ENCODE measurements at regions not wholly inside any gene's neighbourhood (a gene's known extent, or its start where the extent isn't known, plus 50 kb on each side); places are given as distances from the start of the nearest gene placed in this dataset.

DNA sequence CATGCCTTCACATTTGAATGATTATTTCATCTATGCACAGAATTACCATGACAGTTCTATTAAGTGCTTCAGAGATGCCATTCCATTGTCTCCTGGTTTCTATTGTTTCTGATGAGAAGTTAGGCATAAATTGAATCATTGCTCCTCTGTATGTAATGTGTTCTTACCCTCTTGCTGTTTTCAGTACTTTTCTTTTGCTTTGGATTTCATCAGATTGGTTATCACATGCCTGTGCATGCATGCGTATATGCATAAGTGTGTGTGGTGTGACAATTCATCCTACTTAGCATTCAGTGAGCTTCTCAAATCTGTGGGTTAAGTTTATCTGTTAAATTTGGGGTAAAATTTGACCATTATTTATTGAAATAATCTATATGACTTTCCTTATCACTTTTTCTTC, 263.3 kb upstream of the RND3 start:
- Histone ChIP-seq H3K4ac (ENCODE audit: low read depth, low read length) (no peak overlapping the region), H3T11ph (ENCODE audit: low read length) (no peak overlapping the region), H3K23ac (ENCODE audit: insufficient read length, low read depth, low read length) (no peak overlapping the region), H2BK12ac (ENCODE audit: insufficient read length, low read depth, low read length) (no peak overlapping the region), H3K9me3 (ENCODE audit: control insufficient read depth, low read depth, low read length) (no peaks in the 10 kb centered on the region), H4K5ac (ENCODE audit: insufficient read length, low read depth, low read length) (no peak overlapping the region), H2BK15ac (ENCODE audit: low read depth, low read length) (no peak overlapping the region), H3K23me2 (ENCODE audit: insufficient read length, low read depth, low read length, poor library complexity, severe bottlenecking) (no peaks in the 10 kb centered on the region), H3K18ac (ENCODE audit: insufficient read length, low read depth, low read length) (no peak overlapping the region), H3K79me2 (ENCODE audit: insufficient read depth, low read length) (no peaks in the 10 kb centered on the region), H3K56ac (ENCODE audit: insufficient read length, low read depth, low read length) (no peak overlapping the region), H4K20me1 (ENCODE audit: control insufficient read depth, insufficient read depth, insufficient read length) (no peaks in the 10 kb centered on the region), H3K14ac (ENCODE audit: insufficient read depth, low read length) (no peak overlapping the region), H4K8ac (replicated peaks; ENCODE audit: insufficient read length, low read depth, low read length) (no peak overlapping the region), H3K27ac (ENCODE audit: insufficient read length, low read depth, low read length) (no peak overlapping the region), H2AK5ac (ENCODE audit: insufficient read length, low read length) (no peak overlapping the region), H4K91ac (ENCODE audit: insufficient read length, low read depth, low read length) (no peak overlapping the region), H2BK20ac (ENCODE audit: low read depth, low read length, poor library complexity, severe bottlenecking) (no peak overlapping the region), H2AFZ (ENCODE audit: low read length) (no peak overlapping the region), H2BK120ac (ENCODE audit: low read depth, low read length, poor library complexity, severe bottlenecking) (no peak overlapping the region), H3K79me1 (ENCODE audit: insufficient read depth, low read depth, low read length, poor library complexity, severe bottlenecking) (no peaks in the 10 kb centered on the region), H2BK5ac (ENCODE audit: insufficient read length, low read length) (no peak overlapping the region), H3K4me1 (ENCODE audit: insufficient read depth, low read length) (no peaks in the 10 kb centered on the region; the same call in 1 of the 2 replicates), H3K27me3 (ENCODE audit: insufficient read depth, low read length) (no peaks in the 10 kb centered on the region), H3K9ac (ENCODE audit: extremely low read depth, insufficient read length, low read length) (no peak overlapping the region), H3K4me2 (ENCODE audit: insufficient read depth, insufficient read length, low read length) (no peak overlapping the region)
- no peaks in the 10 kb centered on the region for H3K27me3 Mint-ChIP-seq (ENCODE audit: low read depth)
- peaks cover 1 to 4% (median 3%) of the 10 kb centered on the region in 3 experiments; a peak in 5 of 7 replicates for H3K36me3 Mint-ChIP-seq (ENCODE audit: insufficient read depth in 1 of 3, low read depth in 3 of 3)
- TF ChIP-seq, protein P1, sequence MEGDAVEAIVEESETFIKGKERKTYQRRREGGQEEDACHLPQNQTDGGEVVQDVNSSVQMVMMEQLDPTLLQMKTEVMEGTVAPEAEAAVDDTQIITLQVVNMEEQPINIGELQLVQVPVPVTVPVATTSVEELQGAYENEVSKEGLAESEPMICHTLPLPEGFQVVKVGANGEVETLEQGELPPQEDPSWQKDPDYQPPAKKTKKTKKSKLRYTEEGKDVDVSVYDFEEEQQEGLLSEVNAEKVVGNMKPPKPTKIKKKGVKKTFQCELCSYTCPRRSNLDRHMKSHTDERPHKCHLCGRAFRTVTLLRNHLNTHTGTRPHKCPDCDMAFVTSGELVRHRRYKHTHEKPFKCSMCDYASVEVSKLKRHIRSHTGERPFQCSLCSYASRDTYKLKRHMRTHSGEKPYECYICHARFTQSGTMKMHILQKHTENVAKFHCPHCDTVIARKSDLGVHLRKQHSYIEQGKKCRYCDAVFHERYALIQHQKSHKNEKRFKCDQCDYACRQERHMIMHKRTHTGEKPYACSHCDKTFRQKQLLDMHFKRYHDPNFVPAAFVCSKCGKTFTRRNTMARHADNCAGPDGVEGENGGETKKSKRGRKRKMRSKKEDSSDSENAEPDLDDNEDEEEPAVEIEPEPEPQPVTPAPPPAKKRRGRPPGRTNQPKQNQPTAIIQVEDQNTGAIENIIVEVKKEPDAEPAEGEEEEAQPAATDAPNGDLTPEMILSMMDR (conservative IDR thresholded peaks at IDR 0.05): no peak
- WGBS (ENCODE audit: extremely low coverage, insufficient read length, low lambda C conversion rate): no CpG with 5 or more reads among the region's 1 CpG
- H3K9me3 Mint-ChIP-seq: peaks cover 0 to 6% of the 10 kb centered on the region in 2 experiments; a peak in 3 of 5 replicates
- peaks cover 15 to 16% of the 10 kb centered on the region in 2 experiments for H3K4me1 Mint-ChIP-seq
- H3K4me3 Mint-ChIP-seq: no peak overlapping the region
- no peak for DNase-seq
- H3K27ac Mint-ChIP-seq: peak overlapping the region in 1 of 3 experiments; percentile 49; a peak in 1 of 7 replicates

All from H9 (cell line).